OCI-LY7 (cell line): ENCODE measurements at regions not wholly inside any gene's neighbourhood (a gene's known extent, or its start where the extent isn't known, plus 50 kb on each side); places are given as distances from the start of the nearest gene placed in this dataset.

ENCODE experiments used
- BruUV-seq: library from RNA; stranded (reverse); fragments of 400-500 nt; replicated peaks from 2 replicates; lab custom pipeline; 2021; lab: Mats Ljungman, UMichigan
- CTCF ChIA-PET: fragments of 300-600 bp; sonication (Branson Sonifier 250); formaldehyde crosslinking; loops from one replicate; lab custom pipeline; 2022; ENCODE audit warnings: antibody characterized with exemption; ENCODE audit not compliant: unreplicated experiment; lab: Charles Lee
- POLR2A ChIA-PET: fragments of 300-600 bp; sonication (Branson Sonifier 250); formaldehyde crosslinking; loops from one replicate; lab custom pipeline; 2022; ENCODE audit warnings: antibody characterized with exemption; lab: Charles Lee
- DNase-seq: peaks from one replicate; pipeline ENCODE4 v3.0.0-alpha.2; 2015; ENCODE audit warnings: low spot score
- H2AFZ ChIP-seq: fragments of 200-600 bp; sonication (generic), shearing (Covaris generic); 2 replicates; pipeline ENCODE4 v1.6.1; 2014; ENCODE audit warnings: mild to moderate bottlenecking, antibody characterized with exemption, low read length, moderate library complexity
- H3K27ac ChIP-seq: fragments of 200-600 bp; sonication (generic); 2 replicates; pipeline ENCODE4 v1.5.1; 2014; ENCODE audit warnings: mixed run types, low read depth, mild to moderate bottlenecking, moderate library complexity, low read length, inconsistent platforms; ENCODE audit not compliant: poor library complexity, severe bottlenecking
- H3K36me3 ChIP-seq: fragments of 200-600 bp; sonication (generic); 2 replicates; pipeline ENCODE4 v1.6.1; 2014; ENCODE audit warnings: mild to moderate bottlenecking, antibody characterized with exemption, low read length, moderate library complexity, mixed read lengths; ENCODE audit not compliant: insufficient read depth
- H3K4me1 ChIP-seq: fragments of 200-600 bp; sonication (generic); 2 replicates; pipeline ENCODE4 v1.5.1; 2014; ENCODE audit warnings: mild to moderate bottlenecking, low read length; ENCODE audit not compliant: insufficient read depth, poor library complexity, severe bottlenecking
- H3K4me2 ChIP-seq: fragments of 200-600 bp; sonication (generic); 2 replicates; pipeline ENCODE4 v1.6.1; 2014; ENCODE audit warnings: mild to moderate bottlenecking, low read length
- H3K4me3 ChIP-seq: fragments of 200-600 bp; sonication (generic); 2 replicates; pipeline ENCODE4 v1.5.1; 2014; ENCODE audit warnings: mild to moderate bottlenecking, low read depth, low read length; ENCODE audit not compliant: poor library complexity, severe bottlenecking
- H3K79me2 ChIP-seq: fragments of 200-600 bp; sonication (generic); 2 replicates; pipeline ENCODE4 v1.6.1; 2016; ENCODE audit warnings: low read depth, mild to moderate bottlenecking, low read length, moderate library complexity, mixed read lengths; ENCODE audit not compliant: insufficient read depth
- H3K9me2 ChIP-seq: fragments of 200-600 bp; sonication (generic); 2 replicates; pipeline ENCODE4 v1.6.1; 2016; ENCODE audit warnings: mild to moderate bottlenecking, low read length, mixed read lengths; ENCODE audit not compliant: insufficient read depth
- H3K9me3 ChIP-seq: fragments of 200-600 bp; sonication (generic); 2 replicates; pipeline ENCODE4 v1.6.1; 2014; ENCODE audit warnings: mild to moderate bottlenecking, mixed run types, low read length, mixed read lengths
- H4K20me1 ChIP-seq: fragments of 200-600 bp; sonication (generic); 2 replicates; pipeline ENCODE4 v1.6.1; 2014; ENCODE audit warnings: mild to moderate bottlenecking, antibody characterized with exemption, low read length, moderate library complexity, mixed read lengths; ENCODE audit not compliant: insufficient read depth
- EZH2phosphoT487 ChIP-seq: fragments of 200-600 bp; sonication (generic); IDR thresholded peaks from 2 replicates; pipeline ENCODE4 v1.6.1; 2018; ENCODE audit warnings: low read depth, borderline replicate concordance, mild to moderate bottlenecking, mixed run types, antibody characterized with exemption, low read length, moderate library complexity, mixed read lengths
- intact Hi-C: fragments of 100-400 bp; cut with micrococcal nuclease; formaldehyde crosslinking; loops from one replicate; pipeline ENCODE4 v1.10.0; 2022; ENCODE audit not compliant: unreplicated experiment
- TF ChIP-seq, protein P1 (sequence below): fragments of 200-600 bp; sonication (generic); conservative IDR thresholded peaks from 2 replicates; pipeline ENCODE4 v1.5.1; 2014; ENCODE audit warnings: mild to moderate bottlenecking, antibody characterized with exemption, low read length, moderate library complexity, mixed read lengths

DNA sequence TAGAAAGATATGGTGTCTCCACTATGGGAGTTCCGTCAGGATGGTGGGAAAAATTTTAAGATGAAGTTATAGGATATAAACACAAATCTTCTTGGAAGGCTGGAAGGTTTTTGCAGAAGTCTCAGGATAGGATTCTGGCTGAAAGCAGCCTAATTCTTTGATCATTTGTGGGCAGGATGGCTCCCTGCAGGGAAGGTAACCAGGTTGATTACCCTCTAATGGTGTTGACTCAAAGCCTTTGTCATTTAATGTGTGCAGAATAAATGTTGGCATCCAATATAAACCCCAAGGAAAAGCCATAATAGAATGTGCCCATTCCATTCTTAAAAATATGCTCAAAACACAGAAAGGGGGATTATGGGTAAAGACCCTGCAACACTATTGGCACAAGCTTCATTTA is 204.3 kb downstream of the EPM2A start:
- H3K4me2 ChIP-seq = no peak overlapping the region
- BruUV-seq = no TSS peak
- POLR2A ChIA-PET = no interaction called here
- CTCF ChIA-PET = no interaction called here
- H3K4me3 ChIP-seq = no peak overlapping the region
- no peaks in the 10 kb centered on the region for H4K20me1 ChIP-seq
- H3K4me1 ChIP-seq = no peaks in the 10 kb centered on the region
- intact Hi-C loops = no loop called here
- no peak overlapping the region for H2AFZ ChIP-seq
- H3K9me3 ChIP-seq = no peaks in the 10 kb centered on the region
- no peaks in the 10 kb centered on the region for H3K9me2 ChIP-seq
- no peak overlapping the region for H3K27ac ChIP-seq
- H3K79me2 ChIP-seq = no peaks in the 10 kb centered on the region
- DNase-seq = no peak
- no peaks in the 10 kb centered on the region for H3K36me3 ChIP-seq
- TF ChIP-seq, protein P1, sequence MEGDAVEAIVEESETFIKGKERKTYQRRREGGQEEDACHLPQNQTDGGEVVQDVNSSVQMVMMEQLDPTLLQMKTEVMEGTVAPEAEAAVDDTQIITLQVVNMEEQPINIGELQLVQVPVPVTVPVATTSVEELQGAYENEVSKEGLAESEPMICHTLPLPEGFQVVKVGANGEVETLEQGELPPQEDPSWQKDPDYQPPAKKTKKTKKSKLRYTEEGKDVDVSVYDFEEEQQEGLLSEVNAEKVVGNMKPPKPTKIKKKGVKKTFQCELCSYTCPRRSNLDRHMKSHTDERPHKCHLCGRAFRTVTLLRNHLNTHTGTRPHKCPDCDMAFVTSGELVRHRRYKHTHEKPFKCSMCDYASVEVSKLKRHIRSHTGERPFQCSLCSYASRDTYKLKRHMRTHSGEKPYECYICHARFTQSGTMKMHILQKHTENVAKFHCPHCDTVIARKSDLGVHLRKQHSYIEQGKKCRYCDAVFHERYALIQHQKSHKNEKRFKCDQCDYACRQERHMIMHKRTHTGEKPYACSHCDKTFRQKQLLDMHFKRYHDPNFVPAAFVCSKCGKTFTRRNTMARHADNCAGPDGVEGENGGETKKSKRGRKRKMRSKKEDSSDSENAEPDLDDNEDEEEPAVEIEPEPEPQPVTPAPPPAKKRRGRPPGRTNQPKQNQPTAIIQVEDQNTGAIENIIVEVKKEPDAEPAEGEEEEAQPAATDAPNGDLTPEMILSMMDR = no peak
- no peak for TF ChIP-seq EZH2phosphoT487

DNA sequence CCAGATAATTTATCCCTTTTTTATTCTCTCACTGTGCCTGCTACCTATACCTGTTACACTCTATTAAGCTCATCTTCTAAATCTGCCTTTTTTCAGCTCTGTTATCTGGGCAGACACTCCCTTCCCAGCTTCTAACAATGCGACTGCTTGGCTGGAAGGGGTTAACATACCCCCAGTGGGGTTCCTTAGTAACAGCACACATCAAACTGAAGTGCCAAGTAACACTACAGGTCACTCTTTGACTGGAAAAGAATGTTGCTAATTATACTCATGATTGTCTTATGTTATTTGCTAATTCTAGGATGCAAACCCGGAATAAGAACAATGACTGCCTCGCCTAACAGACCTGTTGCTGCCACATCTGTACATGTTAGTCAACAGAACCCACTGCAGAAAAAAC is 203.5 kb downstream of the EPM2A start:
- Histone ChIP-seq H3K36me3 (no peaks in the 10 kb centered on the region), H3K4me2 (no peak overlapping the region), H4K20me1 (no peaks in the 10 kb centered on the region), H3K4me1 (no peaks in the 10 kb centered on the region), H3K9me3 (no peaks in the 10 kb centered on the region), H3K9me2 (no peaks in the 10 kb centered on the region), H2AFZ (no peak overlapping the region), H3K4me3 (no peak overlapping the region), H3K27ac (no peak overlapping the region), H3K79me2 (no peaks in the 10 kb centered on the region)
- ChIA-PET POLR2A (no interaction called here), CTCF (no interaction called here)
- intact Hi-C loops = no loop called here
- no TSS peak for BruUV-seq
- no peak for DNase-seq
- TF ChIP-seq, protein P1 = no peak
- TF ChIP-seq EZH2phosphoT487 = no peak

DNA sequence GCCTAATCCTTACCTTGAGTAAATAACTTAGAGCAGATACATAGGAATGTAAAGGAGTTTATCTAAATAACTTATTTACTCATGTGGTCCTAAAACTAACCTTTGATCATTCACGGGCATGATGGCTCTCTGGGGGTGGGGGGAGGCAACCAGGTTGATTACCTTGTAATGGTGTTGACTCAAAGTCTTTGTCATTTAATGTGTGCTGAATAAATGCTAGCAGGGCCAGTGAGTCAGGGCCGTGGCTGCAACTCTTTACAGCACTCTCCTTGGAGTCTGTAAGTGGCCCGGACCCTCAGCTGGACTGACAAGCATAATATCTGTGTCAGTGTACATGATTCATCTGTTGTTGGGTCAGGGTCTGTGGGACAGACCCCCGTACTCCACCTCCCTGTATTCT is 203.0 kb downstream of the EPM2A start:
- no TSS peak for BruUV-seq
- Histone ChIP-seq H3K27ac (no peak overlapping the region), H3K4me3 (no peak overlapping the region), H3K9me2 (no peaks in the 10 kb centered on the region), H4K20me1 (no peaks in the 10 kb centered on the region), H3K36me3 (no peaks in the 10 kb centered on the region), H3K9me3 (no peaks in the 10 kb centered on the region), H3K79me2 (no peaks in the 10 kb centered on the region), H2AFZ (no peak overlapping the region), H3K4me1 (no peaks in the 10 kb centered on the region), H3K4me2 (no peak overlapping the region)
- ChIA-PET CTCF (no interaction called here), POLR2A (no interaction called here)
- intact Hi-C loops = no loop called here
- TF ChIP-seq EZH2phosphoT487 = no peak
- TF ChIP-seq, protein P1 = no peak
- no peak for DNase-seq
